HG03108 (cell line): ENCODE measurements at regions not wholly inside any gene's neighbourhood (a gene's known extent, or its start where the extent isn't known, plus 50 kb on each side); places are given as distances from the start of the nearest gene placed in this dataset.
"Not testable (repeated sequence)": the region's sequence is repeated elsewhere in the genome, so short reads cannot be mapped to it uniquely, and the experiment has no call there.

Experiments used
- ATAC-seq: cut with Tn5 transposase; IDR thresholded peaks from one replicate; pipeline ENCODE4 v1.9.1; 2021; ENCODE audit warnings: moderate library complexity; ENCODE audit not compliant: unreplicated experiment

- ATAC-seq, result no peak
Observed at GRCh38 chr20:48366230-48366629, 461.6 kb downstream of the PREX1 start.

GRCh38 chr20:48364688-48365421 lies 462.9 kb downstream of the PREX1 start:
- ATAC-seq, result no peak

GRCh38 chr20:48364055-48364454 lies 463.7 kb downstream of the PREX1 start:
- ATAC-seq, result no peak

- ATAC-seq, result peak; percentile 49
Observed at GRCh38 chr20:48360342-48360975, 467.3 kb downstream of the PREX1 start.

- ATAC-seq, result peak; percentile 75
Observed at GRCh38 chr20:48359692-48360341, 468.0 kb downstream of the PREX1 start.

- not testable (repeated sequence) for ATAC-seq
Observed at GRCh38 chr20:48359055-48359390, 468.8 kb downstream of the PREX1 start.

GRCh38 chr20:48358176-48359054 lies 469.4 kb downstream of the PREX1 start:
- no peak for ATAC-seq

GRCh38 chr20:48357714-48358113 lies 470.1 kb downstream of the PREX1 start:
- ATAC-seq, result no peak

- no peak for ATAC-seq
Observed at GRCh38 chr20:48354903-48355302, 472.9 kb downstream of the PREX1 start.

- ATAC-seq, result no peak
Observed at GRCh38 chr20:48354320-48354876, 473.4 kb downstream of the PREX1 start.

GRCh38 chr20:48352628-48353027 lies 475.2 kb downstream of the PREX1 start:
- ATAC-seq, result no peak

GRCh38 chr20:48352042-48352441 lies 475.8 kb downstream of the PREX1 start:
- no peak for ATAC-seq

- ATAC-seq, result no peak
Observed at GRCh38 chr20:48350313-48350988, 477.3 kb downstream of the PREX1 start.

- ATAC-seq, result no peak
Observed at GRCh38 chr20:48349656-48350055, 478.1 kb downstream of the PREX1 start.

- no peak for ATAC-seq
Observed at GRCh38 chr20:48348022-48348421, 479.8 kb downstream of the PREX1 start.

- ATAC-seq, result no peak
Observed at GRCh38 chr20:48342822-48343513, 484.8 kb downstream of the PREX1 start.

GRCh38 chr20:48340883-48341281 lies 486.9 kb downstream of the PREX1 start:
- ATAC-seq, result no peak

- ATAC-seq, result no peak
Observed at GRCh38 chr20:48339986-48340882, 487.6 kb downstream of the PREX1 start.
